HG03135 (cell line): ENCODE measurements at regions not wholly inside any gene's neighbourhood (a gene's known extent, or its start where the extent isn't known, plus 50 kb on each side); places are given as distances from the start of the nearest gene placed in this dataset.
"Not testable (repeated sequence)": the region's sequence is repeated elsewhere in the genome, so short reads cannot be mapped to it uniquely, and the experiment has no call there.

Experiments used
- ATAC-seq: cut with Tn5 transposase; IDR thresholded peaks from one replicate; pipeline ENCODE4 v1.9.1; 2021; ENCODE audit warnings: mild to moderate bottlenecking, moderate library complexity; ENCODE audit not compliant: unreplicated experiment

GRCh38 chr15:31579976-31580375, 253.3 kb downstream of the KLF13 start:
- ATAC-seq: no peak

GRCh38 chr15:31584195-31584594, 257.6 kb downstream of the KLF13 start:
- no peak for ATAC-seq

GRCh38 chr15:31585240-31585639, 258.6 kb downstream of the KLF13 start:
- ATAC-seq: no peak

GRCh38 chr15:31586841-31587240, 260.2 kb downstream of the KLF13 start:
- ATAC-seq: no peak

GRCh38 chr15:31587583-31587982, 260.9 kb downstream of the KLF13 start:
- no peak for ATAC-seq

GRCh38 chr15:31590609-31591008, 264.0 kb downstream of the KLF13 start:
- ATAC-seq: no peak

- no peak for ATAC-seq
Measured at GRCh38 chr15:31591908-31592307, 265.3 kb downstream of the KLF13 start.

GRCh38 chr15:31597466-31597865, 270.8 kb downstream of the KLF13 start:
- ATAC-seq: no peak

GRCh38 chr15:31598620-31599019, 272.0 kb downstream of the KLF13 start:
- ATAC-seq: no peak

GRCh38 chr15:31605467-31605931, 278.9 kb downstream of the KLF13 start:
- no peak for ATAC-seq

GRCh38 chr15:31606194-31606669, 279.6 kb downstream of the KLF13 start:
- ATAC-seq: no peak

GRCh38 chr15:31606931-31607497, 280.4 kb downstream of the KLF13 start:
- no peak for ATAC-seq

- no peak for ATAC-seq
Measured at GRCh38 chr15:31607656-31608055, 281.0 kb downstream of the KLF13 start.

GRCh38 chr15:31609258-31609681, 282.6 kb downstream of the KLF13 start:
- ATAC-seq: no peak

GRCh38 chr15:31609906-31610305, 283.3 kb downstream of the KLF13 start:
- ATAC-seq: no peak

- ATAC-seq: no peak
Measured at GRCh38 chr15:31615643-31616415, 289.2 kb downstream of the KLF13 start.

GRCh38 chr15:31623297-31623696, 296.7 kb downstream of the KLF13 start:
- not testable (repeated sequence) for ATAC-seq

- not testable (repeated sequence) for ATAC-seq
Measured at GRCh38 chr15:31624115-31624514, 297.5 kb downstream of the KLF13 start.

- ATAC-seq: not testable (repeated sequence)
Measured at GRCh38 chr15:31635715-31636114, 309.1 kb downstream of the KLF13 start.

GRCh38 chr15:31636911-31637310, 310.3 kb downstream of the KLF13 start:
- ATAC-seq: not testable (repeated sequence)

GRCh38 chr15:31643955-31644354, 317.3 kb downstream of the KLF13 start:
- ATAC-seq: not testable (repeated sequence)

GRCh38 chr15:31644761-31645160, 318.1 kb downstream of the KLF13 start:
- not testable (repeated sequence) for ATAC-seq
